ENCODE measurements at regions not wholly inside any gene's neighbourhood (a gene's known extent, or its start where the extent isn't known, plus 50 kb on each side); places are given as distances from the start of the nearest gene placed in this dataset.

DNA sequence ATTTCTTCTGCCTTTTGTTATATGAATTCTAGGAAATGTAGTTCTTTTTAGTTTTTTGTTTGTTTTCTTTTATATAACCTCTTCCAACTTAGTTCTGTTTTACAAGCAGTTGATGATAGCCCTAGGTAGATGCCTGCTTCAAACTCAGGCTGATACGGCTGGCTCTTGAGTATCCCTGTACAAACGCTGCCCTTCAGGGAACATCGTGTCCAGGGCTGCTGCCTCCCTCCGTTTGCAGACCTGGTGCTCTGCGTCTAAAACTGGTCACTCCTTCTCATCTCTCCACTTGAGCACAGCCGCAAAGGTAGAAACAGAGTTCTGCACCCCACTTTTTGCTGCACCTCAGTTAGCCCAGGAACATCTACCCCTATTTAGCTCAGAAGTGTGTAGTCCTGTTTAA is 310.1 kb downstream of the PRL start:
- DNase-seq (ENCODE audit: low spot score in 2 of 2) (no peak), ATAC-seq (no peak)
- no peaks in the 10 kb centered on the region for H3K4me1 Mint-ChIP-seq
- H3K27ac Mint-ChIP-seq: no peak overlapping the region
- H3K36me3 Mint-ChIP-seq: no peaks in the 10 kb centered on the region
- H3K4me3 Mint-ChIP-seq: no peak overlapping the region
- peaks cover 12% of the 10 kb centered on the region for H3K9me3 Mint-ChIP-seq

DNA sequence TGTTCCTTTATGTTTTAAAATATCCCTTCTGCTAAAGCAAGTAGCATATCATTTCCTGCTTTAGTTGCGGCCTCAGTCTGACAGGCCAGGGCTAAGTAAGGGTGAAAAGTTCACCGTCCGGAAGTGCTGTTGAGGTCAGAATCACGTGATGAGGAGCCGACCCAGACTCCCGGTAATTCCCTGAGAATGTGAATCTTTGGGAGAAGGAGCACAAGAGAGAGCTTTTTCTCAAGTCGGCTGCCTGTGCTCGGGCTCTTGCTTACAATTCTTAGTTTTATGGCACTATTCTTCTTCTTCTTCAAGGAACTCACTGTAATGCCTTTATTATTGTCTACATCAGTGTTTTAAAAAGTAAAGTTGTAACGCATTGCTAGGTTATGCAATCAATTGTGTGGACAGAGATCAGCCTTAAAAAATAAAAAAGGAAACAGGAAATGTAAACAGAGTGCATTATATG is 309.3 kb downstream of the PRL start:
- H3K4me3 Mint-ChIP-seq: no peak overlapping the region

DNA sequence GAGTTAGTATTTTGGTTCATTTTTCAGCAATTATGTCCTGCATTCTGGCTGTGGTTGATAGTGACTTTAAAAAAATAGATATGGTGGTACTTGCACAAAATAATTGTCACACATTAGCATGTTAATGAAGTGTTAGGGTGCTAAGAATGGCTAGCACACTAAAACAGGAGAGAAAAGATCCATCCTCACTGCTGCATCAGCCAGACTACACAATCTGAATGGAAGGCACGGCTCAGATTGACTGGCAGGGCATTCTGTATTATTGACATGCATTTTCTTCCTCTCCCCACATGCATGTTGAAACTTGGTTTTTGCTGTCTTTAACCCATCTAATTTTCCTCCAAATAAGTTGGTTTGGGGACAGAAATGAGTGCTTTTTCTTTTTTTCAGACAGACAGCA is 306.3 kb downstream of the PRL start:
- Mint-ChIP-seq H3K36me3 (no peaks in the 10 kb centered on the region), H3K27ac (no peak overlapping the region), H3K4me1 (no peaks in the 10 kb centered on the region), H3K4me3 (no peak overlapping the region), H3K9me3 (peaks cover 10% of the 10 kb centered on the region)
- ATAC-seq: no peak
- DNase-seq (ENCODE audit: low spot score in 2 of 2): no peak

More for the DNA sequence above, 309.3 kb downstream of the PRL start:
- DNase-seq (ENCODE audit: low spot score in 2 of 2) (no peak), ATAC-seq (no peak)
- Mint-ChIP-seq H3K9me3 (peaks cover 10% of the 10 kb centered on the region), H3K36me3 (no peaks in the 10 kb centered on the region), H3K27ac (no peak overlapping the region), H3K4me1 (no peaks in the 10 kb centered on the region)

DNA sequence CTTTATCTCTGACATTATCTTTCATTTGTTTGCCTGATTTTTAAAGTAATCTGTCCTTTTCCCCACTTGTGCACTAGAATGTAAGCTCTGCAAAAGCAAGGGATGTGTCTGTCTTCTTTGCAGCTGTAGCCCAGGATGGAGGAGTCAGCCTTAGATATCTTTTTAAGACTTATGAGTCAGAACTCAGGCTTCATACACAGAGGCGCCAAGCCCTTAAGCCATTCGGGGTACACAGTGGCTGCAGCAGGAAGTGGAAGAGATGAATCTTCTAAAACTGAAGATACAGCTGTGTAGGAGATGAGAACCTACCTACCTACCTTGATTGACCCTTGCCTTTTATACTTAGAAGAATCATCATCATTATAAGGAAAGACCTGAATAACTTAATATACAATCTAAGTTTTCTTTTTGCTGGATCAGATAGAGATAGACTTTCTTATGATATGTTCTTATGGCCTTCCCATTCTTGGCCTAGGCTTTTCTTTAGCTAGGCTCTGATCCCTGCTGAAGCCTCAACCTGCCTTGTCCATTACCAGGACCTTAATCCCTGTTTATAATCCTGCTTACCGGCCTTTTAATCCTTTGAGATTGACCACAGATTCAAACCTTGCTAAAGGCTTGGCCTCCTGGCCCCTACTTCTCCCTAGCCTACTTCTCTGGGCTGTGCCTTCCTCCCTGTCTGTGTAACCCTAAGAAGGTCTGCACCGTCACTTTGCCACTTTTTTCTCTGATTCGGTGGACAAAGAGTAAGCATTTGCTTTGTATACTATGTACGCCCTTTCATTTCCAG is 304.5 kb downstream of the PRL start:
- no peak overlapping the region for H3K4me3 Mint-ChIP-seq
- DNase-seq (ENCODE audit: low spot score in 2 of 2): no peak
- no peaks in the 10 kb centered on the region for H3K4me1 Mint-ChIP-seq
- ATAC-seq: no peak
- peaks cover 6% of the 10 kb centered on the region for H3K9me3 Mint-ChIP-seq
- no peak overlapping the region for H3K27ac Mint-ChIP-seq
- no peaks in the 10 kb centered on the region for H3K36me3 Mint-ChIP-seq

DNA sequence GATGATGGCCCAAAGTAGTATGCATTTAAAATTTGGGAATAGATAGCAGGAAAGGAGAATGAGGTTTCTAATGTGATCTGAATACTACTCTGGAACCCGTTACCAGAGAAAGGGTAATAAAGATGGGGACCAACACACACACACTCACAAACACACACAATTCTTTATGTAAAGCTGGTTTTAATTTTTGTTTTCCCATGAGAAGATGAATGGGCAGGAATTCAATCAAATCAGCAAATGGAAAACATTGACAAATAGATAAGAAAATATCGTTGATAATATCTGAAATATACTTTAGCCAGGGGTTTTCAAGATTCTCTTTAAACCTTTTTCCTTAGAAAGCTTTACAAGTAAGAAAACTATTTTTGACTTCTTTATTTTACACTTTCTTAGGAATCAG is 303.0 kb downstream of the PRL start:
- H3K27ac Mint-ChIP-seq: no peak overlapping the region
- H3K4me3 Mint-ChIP-seq: no peak overlapping the region
- peaks cover 6% of the 10 kb centered on the region for H3K9me3 Mint-ChIP-seq
- DNase-seq (ENCODE audit: low spot score in 2 of 2) (no peak), ATAC-seq (no peak)
- H3K36me3 Mint-ChIP-seq: no peaks in the 10 kb centered on the region
- no peaks in the 10 kb centered on the region for H3K4me1 Mint-ChIP-seq

GRCh38 chr6:21994821-21995220 is 302.0 kb downstream of the PRL start:
- DNase-seq (ENCODE audit: low spot score in 2 of 2) (no peak), ATAC-seq (no peak)
- Mint-ChIP-seq H3K4me1 (no peaks in the 10 kb centered on the region), H3K9me3 (peaks cover 6% of the 10 kb centered on the region), H3K4me3 (no peak overlapping the region), H3K36me3 (no peaks in the 10 kb centered on the region), H3K27ac (no peak overlapping the region)

DNA sequence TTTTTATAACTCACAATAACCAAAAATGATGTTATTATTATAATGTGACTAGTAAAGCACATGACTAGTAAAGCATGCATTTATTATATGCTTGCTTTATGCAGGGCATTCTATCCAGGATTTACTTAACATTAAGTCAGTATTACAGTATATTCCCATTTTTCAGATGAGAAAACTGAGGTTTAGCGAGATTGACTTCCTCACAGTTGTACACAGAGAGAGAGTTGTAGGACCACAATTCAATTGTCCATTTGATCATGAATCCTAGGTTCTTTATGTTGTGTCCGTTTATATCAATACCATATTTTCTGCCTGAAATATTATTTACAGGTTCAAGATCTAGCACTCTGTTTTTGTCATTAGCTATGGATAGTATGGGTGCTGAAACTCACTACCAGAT is 301.5 kb downstream of the PRL start:
- Mint-ChIP-seq H3K27ac (no peak overlapping the region), H3K36me3 (no peaks in the 10 kb centered on the region)
- ATAC-seq: no peak

GRCh38 chr6:21996425-21997118 is 300.3 kb downstream of the PRL start:
- ATAC-seq (no peak), DNase-seq (ENCODE audit: low spot score in 2 of 2) (no peak)
- Mint-ChIP-seq H3K9me3 (peaks cover 6% of the 10 kb centered on the region), H3K4me1 (no peaks in the 10 kb centered on the region), H3K4me3 (no peak overlapping the region), H3K27ac (no peak overlapping the region), H3K36me3 (no peaks in the 10 kb centered on the region)

More for the DNA sequence above, 301.5 kb downstream of the PRL start:
- H3K9me3 Mint-ChIP-seq: peaks cover 6% of the 10 kb centered on the region
- DNase-seq (ENCODE audit: low spot score in 2 of 2): no peak
- no peaks in the 10 kb centered on the region for H3K4me1 Mint-ChIP-seq
- H3K4me3 Mint-ChIP-seq: no peak overlapping the region

GRCh38 chr6:21997119-21998037 is 299.5 kb downstream of the PRL start:
- DNase-seq (ENCODE audit: low spot score in 2 of 2) (no peak), ATAC-seq (no peak)
- Mint-ChIP-seq H3K9me3 (peaks cover 3% of the 10 kb centered on the region), H3K4me3 (no peak overlapping the region), H3K27ac (no peak overlapping the region), H3K36me3 (no peaks in the 10 kb centered on the region), H3K4me1 (no peaks in the 10 kb centered on the region)

DNA sequence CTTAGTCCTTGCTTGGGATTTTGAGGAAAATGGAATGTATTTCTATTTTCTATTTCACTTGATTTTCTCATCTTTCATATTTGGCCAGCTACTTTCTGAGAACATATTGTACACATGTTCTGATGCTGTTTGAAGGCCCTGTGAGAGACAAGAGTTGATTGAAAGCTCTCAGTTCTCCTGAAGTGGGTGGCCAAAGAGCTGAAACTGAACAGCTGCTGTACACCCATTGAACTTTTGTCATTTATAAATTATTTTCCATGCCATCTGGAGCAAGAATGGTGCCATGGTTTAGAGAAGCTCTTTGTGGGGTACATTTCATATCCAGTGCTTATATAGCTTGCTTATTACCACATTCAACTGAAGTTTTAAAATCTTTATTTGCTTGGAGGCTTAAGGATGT is 298.3 kb downstream of the PRL start:
- H3K4me1 Mint-ChIP-seq: no peaks in the 10 kb centered on the region
- no peak for DNase-seq (ENCODE audit: low spot score in 2 of 2)
- H3K27ac Mint-ChIP-seq: no peak overlapping the region
- ATAC-seq: no peak
- no peaks in the 10 kb centered on the region for H3K36me3 Mint-ChIP-seq
- no peak overlapping the region for H3K4me3 Mint-ChIP-seq
- H3K9me3 Mint-ChIP-seq: no peaks in the 10 kb centered on the region

DNA sequence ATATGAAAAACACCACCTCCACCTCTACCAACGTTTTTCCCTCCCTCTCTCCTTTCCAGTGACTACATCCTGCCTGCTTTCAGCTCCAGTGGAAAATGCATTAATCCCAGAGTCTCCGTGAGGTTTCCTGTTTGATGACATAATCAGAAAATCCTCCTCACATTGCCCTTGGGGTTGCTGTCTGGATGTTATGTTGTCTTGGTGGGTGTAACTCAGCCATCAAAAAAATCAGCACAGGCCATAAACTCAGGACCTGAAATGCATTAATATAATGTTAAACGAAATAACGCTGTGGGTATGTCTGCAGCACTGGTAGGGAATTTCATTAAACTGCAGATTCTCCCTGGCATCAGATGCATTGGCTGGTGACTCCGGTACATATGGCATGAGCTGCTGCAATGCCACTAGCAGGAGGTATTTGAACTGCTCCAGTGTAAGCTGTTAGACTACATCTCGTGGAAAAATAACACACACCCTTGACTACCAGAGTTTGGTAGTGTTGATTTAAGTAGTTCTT is 297.8 kb downstream of the PRL start:
- Mint-ChIP-seq H3K9me3 (no peaks in the 10 kb centered on the region), H3K27ac (no peak overlapping the region), H3K4me1 (no peaks in the 10 kb centered on the region), H3K4me3 (no peak overlapping the region), H3K36me3 (no peaks in the 10 kb centered on the region)
- DNase-seq (ENCODE audit: low spot score in 2 of 2) (no peak), ATAC-seq (no peak)

- ATAC-seq (no peak), DNase-seq (ENCODE audit: low spot score in 2 of 2) (no peak)
- Mint-ChIP-seq H3K27ac (no peak overlapping the region), H3K36me3 (no peaks in the 10 kb centered on the region), H3K4me3 (no peak overlapping the region), H3K9me3 (no peaks in the 10 kb centered on the region), H3K4me1 (no peaks in the 10 kb centered on the region)
Measured at GRCh38 chr6:21999741-22000140, 297.1 kb downstream of the PRL start.

GRCh38 chr6:22001396-22002027 is 295.3 kb downstream of the PRL start:
- H3K36me3 Mint-ChIP-seq: no peaks in the 10 kb centered on the region

DNA sequence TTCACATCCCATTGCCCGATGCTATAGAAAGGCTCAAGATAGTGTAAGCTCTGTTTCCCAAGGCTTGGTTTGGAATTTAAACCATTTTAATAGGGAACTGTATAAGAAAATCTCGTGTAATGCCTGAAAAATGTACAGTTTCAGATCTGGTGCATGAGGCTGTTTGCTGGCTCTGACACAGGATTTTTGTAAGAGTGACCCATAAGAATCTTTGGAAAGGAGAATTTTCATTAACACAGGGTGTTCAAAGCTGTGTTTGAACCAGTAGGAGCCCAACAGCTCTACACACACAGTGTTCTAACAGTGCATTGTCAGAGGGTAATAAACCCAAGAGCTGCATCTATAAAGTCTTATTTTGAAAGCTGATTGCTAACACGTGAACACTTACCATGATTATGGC is 293.5 kb downstream of the PRL start:
- Mint-ChIP-seq H3K27ac (no peak overlapping the region), H3K4me1 (no peaks in the 10 kb centered on the region), H3K9me3 (no peaks in the 10 kb centered on the region), H3K36me3 (no peaks in the 10 kb centered on the region), H3K4me3 (no peak overlapping the region)
- ATAC-seq (no peak), DNase-seq (ENCODE audit: low spot score in 2 of 2) (no peak)

More at GRCh38 chr6:22001396-22002027, 295.3 kb downstream of the PRL start:
- no peaks in the 10 kb centered on the region for H3K9me3 Mint-ChIP-seq
- no peak overlapping the region for H3K4me3 Mint-ChIP-seq
- no peaks in the 10 kb centered on the region for H3K4me1 Mint-ChIP-seq
- no peak overlapping the region for H3K27ac Mint-ChIP-seq
- DNase-seq (ENCODE audit: low spot score in 2 of 2) (no peak), ATAC-seq (no peak)

GRCh38 chr6:22006795-22007194 is 290.0 kb downstream of the PRL start:
- DNase-seq (ENCODE audit: low spot score in 2 of 2): no peak
- H3K27ac Mint-ChIP-seq: no peak overlapping the region
- no peaks in the 10 kb centered on the region for H3K36me3 Mint-ChIP-seq
- H3K9me3 Mint-ChIP-seq: no peaks in the 10 kb centered on the region
- no peak for ATAC-seq
- no peaks in the 10 kb centered on the region for H3K4me1 Mint-ChIP-seq
- no peak overlapping the region for H3K4me3 Mint-ChIP-seq
